ENCODE measurements at regions not wholly inside any gene's neighbourhood (a gene's known extent, or its start where the extent isn't known, plus 50 kb on each side); places are given as distances from the start of the nearest gene placed in this dataset.

- TF ChIP-seq ATF3 (IDR thresholded peaks at IDR 0.05) (no peak), ZNF274 (IDR thresholded peaks at IDR 0.05; ENCODE audit: low read depth, low read length) (no peak)
Measured at GRCh38 chr7:42765931-42766330, 145.9 kb downstream of the C7orf25 start (continued).

GRCh38 chr7:42763137-42763551, 148.7 kb downstream of the C7orf25 start:
- no peaks in the 10 kb centered on the region for H3K4me1 ChIP-seq (ENCODE audit: control insufficient read depth in 1 of 2, insufficient read depth in 2 of 2, low read length in 2 of 2)
- no peak overlapping the region for H3K27ac ChIP-seq (ENCODE audit: low read depth, low read length)
- no peaks in the 10 kb centered on the region for H3K9me3 ChIP-seq (ENCODE audit: control insufficient read depth in 1 of 2, insufficient read depth in 1 of 2, low read depth in 1 of 2, low read length in 2 of 2)
- ChIA-PET POLR2A (no interaction called here), CTCF (no interaction called here), RAD21 (ENCODE audit: low non-redundant PET in 1 of 2, low total read pairs in 2 of 2, uncharacterized antibody in 2 of 2, unreplicated experiment in 2 of 2) (no interaction called here)
- H3K36me3 ChIP-seq (ENCODE audit: control insufficient read depth in 1 of 2, insufficient read depth in 2 of 2, low read length in 2 of 2), result no peaks in the 10 kb centered on the region
- no TSS peak for BruUV-seq (replicated peaks)
- H3K9me2 ChIP-seq (ENCODE audit: insufficient read depth), result no peaks in the 10 kb centered on the region
- no peak overlapping the region for H3K4me2 ChIP-seq (ENCODE audit: low read length)
- DNase-seq (ENCODE audit: low read depth, low spot score) (no peak), ATAC-seq (no peak)
- no peak overlapping the region for H3K9ac ChIP-seq (ENCODE audit: low read length)
- no peak overlapping the region for H2AFZ ChIP-seq (ENCODE audit: low read depth, low read length, poor library complexity, severe bottlenecking)
- no peaks in the 10 kb centered on the region for H3K79me2 ChIP-seq (ENCODE audit: insufficient read depth, low read length)
- intact Hi-C loops (cut with micrococcal nuclease), result no loop called here
- no peak for TF ChIP-seq FOSL1 (IDR thresholded peaks at IDR 0.05; ENCODE audit: low read depth)
- TF ChIP-seq RAD21 (IDR thresholded peaks at IDR 0.05; ENCODE audit: low read depth), result no peak
- no peak for TF ChIP-seq ZNF274 (IDR thresholded peaks at IDR 0.05; ENCODE audit: low read depth, low read length)
- TF ChIP-seq JUND (IDR thresholded peaks at IDR 0.05), result no peak
- no peak for TF ChIP-seq CEBPB (IDR thresholded peaks at IDR 0.05; ENCODE audit: low read depth)
- no peak for TF ChIP-seq EZH2phosphoT487 (IDR thresholded peaks at IDR 0.05; ENCODE audit: borderline replicate concordance)
- no peak for TF ChIP-seq TCF7L2 (IDR thresholded peaks at IDR 0.05; ENCODE audit: borderline replicate concordance, extremely low read depth, insufficient read depth, insufficient read length)
- TF ChIP-seq ELF1 (IDR thresholded peaks at IDR 0.05; ENCODE audit: borderline replicate concordance, low read depth), result no peak
- TF ChIP-seq ATF3 (IDR thresholded peaks at IDR 0.05), result no peak
- no peak for TF ChIP-seq REST (IDR thresholded peaks at IDR 0.05; ENCODE audit: low read depth)
- TF ChIP-seq ZBTB33 (IDR thresholded peaks at IDR 0.05; ENCODE audit: extremely low read depth, insufficient replicate concordance, low read length), result no peak
- no peak for TF ChIP-seq POLR2AphosphoS5 (IDR thresholded peaks at IDR 0.05; ENCODE audit: low read depth, low read length)
- peaks cover 20% of the 10 kb centered on the region; the same call in 1 of the 2 replicates for H3K27me3 ChIP-seq (ENCODE audit: insufficient read depth, low read length)
- H4K20me1 ChIP-seq (ENCODE audit: insufficient read depth), result no peaks in the 10 kb centered on the region
- H3K4me3 ChIP-seq (replicated peaks in 1 of 2; ENCODE audit: low read depth in 1 of 2, low read length in 2 of 2), result no peak overlapping the region
